Trophoblast cell (in vitro differentiated cells and primary cell): ENCODE measurements at regions not wholly inside any gene's neighbourhood (a gene's known extent, or its start where the extent isn't known, plus 50 kb on each side); places are given as distances from the start of the nearest gene placed in this dataset.

Experiments used
- DNase-seq, 2 donors: peaks; one replicate each; pipeline ENCODE4 v3.0.0-alpha.2; 2016
- H2AFZ ChIP-seq: 2 replicates; pipeline ENCODE4 v1.6.1; 2013; ENCODE audit warnings: low read length, moderate library complexity, mild to moderate bottlenecking; ENCODE audit not compliant: insufficient read depth, poor library complexity
- H2AK5ac ChIP-seq: 2 replicates; pipeline ENCODE4 v1.6.1; 2013; ENCODE audit warnings: mild to moderate bottlenecking, low read length
- H2BK120ac ChIP-seq: 2 replicates; pipeline ENCODE4 v1.6.1; 2013; ENCODE audit warnings: low read length, mild to moderate bottlenecking, moderate library complexity; ENCODE audit not compliant: insufficient read depth, poor library complexity
- H2BK12ac ChIP-seq: 2 replicates; pipeline ENCODE4 v1.6.1; 2013; ENCODE audit warnings: mild to moderate bottlenecking, low read length, moderate library complexity
- H2BK5ac ChIP-seq: 2 replicates; pipeline ENCODE4 v1.6.1; 2013; ENCODE audit warnings: low read length, low read depth, moderate library complexity, mild to moderate bottlenecking; ENCODE audit not compliant: poor library complexity
- H3K14ac ChIP-seq: 2 replicates; pipeline ENCODE4 v1.6.1; 2013; ENCODE audit warnings: mild to moderate bottlenecking, low read length
- H3K18ac ChIP-seq: 2 replicates; pipeline ENCODE4 v1.6.1; 2013; ENCODE audit warnings: mild to moderate bottlenecking, low read length
- H3K23ac ChIP-seq: 2 replicates; pipeline ENCODE4 v1.6.1; 2013; ENCODE audit warnings: low read length
- H3K27ac ChIP-seq: 2 replicates; pipeline ENCODE4 v1.5.1; 2013; ENCODE audit warnings: low read depth, mild to moderate bottlenecking, inconsistent platforms, low read length, moderate library complexity
- H3K27me3 ChIP-seq: 2 replicates; pipeline ENCODE4 v1.6.1; 2013; ENCODE audit warnings: inconsistent platforms, mild to moderate bottlenecking, low read length, moderate library complexity; ENCODE audit not compliant: insufficient read depth
- H3K36me3 ChIP-seq, 2 experiments: 1 replicate in 1 of 2; 2 replicates in 1 of 2; pipeline ENCODE4 v1.6.1; 2013; ENCODE audit warnings: low read length in 2 of 2, mild to moderate bottlenecking in 2 of 2, moderate library complexity in 1 of 2; ENCODE audit not compliant: insufficient read depth in 2 of 2, control insufficient read depth in 1 of 2
- H3K4ac ChIP-seq: 2 replicates; pipeline ENCODE4 v1.6.1; 2013; ENCODE audit warnings: low read depth, mild to moderate bottlenecking, low read length, moderate library complexity
- H3K4me1 ChIP-seq, 2 experiments: 1 replicate in 1 of 2; 2 replicates in 1 of 2; pipeline ENCODE4 v1.6.1; 2013; ENCODE audit warnings: low read length in 2 of 2, mild to moderate bottlenecking in 2 of 2, moderate library complexity in 1 of 2; ENCODE audit not compliant: insufficient read depth in 2 of 2, control insufficient read depth in 1 of 2
- H3K4me2 ChIP-seq: 2 replicates; pipeline ENCODE4 v1.6.1; 2013; ENCODE audit warnings: inconsistent platforms, mild to moderate bottlenecking, low read length, moderate library complexity
- H3K4me3 ChIP-seq: 2 replicates; pipeline ENCODE4 v1.5.1; 2013; ENCODE audit warnings: mild to moderate bottlenecking, low read depth, low read length, inconsistent platforms
- H3K79me1 ChIP-seq: one replicate; pipeline ENCODE4 v1.6.1; 2013; ENCODE audit warnings: low read length
- H3K79me2 ChIP-seq: 2 replicates; pipeline ENCODE4 v1.6.1; 2013; ENCODE audit warnings: low read length, mild to moderate bottlenecking; ENCODE audit not compliant: control insufficient read depth, insufficient read depth, poor library complexity
- H3K9ac ChIP-seq: 2 replicates; pipeline ENCODE4 v1.6.1; 2013; ENCODE audit warnings: mild to moderate bottlenecking, low read length
- H3K9me3 ChIP-seq: 2 replicates; pipeline ENCODE4 v1.6.1; 2013; ENCODE audit warnings: low read depth, mild to moderate bottlenecking, control low read depth, inconsistent platforms, low read length; ENCODE audit not compliant: insufficient read depth
- H4K12ac ChIP-seq: 2 replicates; pipeline ENCODE4 v1.6.1; 2013; ENCODE audit warnings: low read depth, mild to moderate bottlenecking, low read length, moderate library complexity
- H4K8ac ChIP-seq: 2 replicates; pipeline ENCODE4 v1.6.1; 2013; ENCODE audit warnings: low read depth, mild to moderate bottlenecking, low read length, moderate library complexity
- H4K91ac ChIP-seq: one replicate; pipeline ENCODE4 v1.6.1; 2013; ENCODE audit warnings: low read depth, mild to moderate bottlenecking, low read length, moderate library complexity
- WGBS: extraction: QIAGEN DNeasy Blood & Tissue Kit; methylation state at CpG from one replicate; pipeline ENCODE4 v1.1.7; 2013; ENCODE audit warnings: missing lambda C conversion rate; ENCODE audit not compliant: insufficient read length, insufficient coverage; ENCODE audit errors: extremely low coverage; 5-methylcytosine and 5-hydroxymethylcytosine counted together

DNA sequence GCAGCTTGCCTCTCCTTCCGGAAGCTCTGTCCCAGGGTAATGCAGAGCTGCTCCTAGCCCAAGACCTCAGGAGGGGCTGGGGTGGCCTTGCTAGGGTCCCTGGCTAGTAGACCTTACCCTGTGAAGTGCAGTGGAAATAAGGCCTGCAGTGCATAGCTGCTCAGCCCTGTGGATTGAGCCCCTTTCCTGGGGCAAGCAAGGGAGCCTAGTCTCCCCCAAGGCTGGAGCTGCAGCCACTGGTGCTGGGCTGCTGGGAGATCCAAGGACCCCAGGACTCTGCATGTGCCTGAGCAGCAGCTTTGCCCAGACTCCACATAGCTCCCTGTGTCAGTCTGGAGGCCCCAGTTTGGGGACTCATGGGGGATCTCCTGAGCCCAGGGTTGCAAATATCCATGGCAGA lies 57.9 kb downstream of the FANCF start:
- H2AFZ ChIP-seq: no peak overlapping the region
- H3K14ac ChIP-seq: no peak overlapping the region
- no peak overlapping the region for H2AK5ac ChIP-seq
- DNase-seq: no peak
- H3K23ac ChIP-seq: no peak overlapping the region
- no peak overlapping the region for H4K12ac ChIP-seq
- no peaks in the 10 kb centered on the region for H3K9me3 ChIP-seq
- no peak overlapping the region for H3K4ac ChIP-seq
- H3K4me3 ChIP-seq: no peak overlapping the region
- H4K8ac ChIP-seq: no peak overlapping the region
- H3K9ac ChIP-seq: no peak overlapping the region
- H3K27me3 ChIP-seq: no peaks in the 10 kb centered on the region
- H3K18ac ChIP-seq: no peak overlapping the region
- no peaks in the 10 kb centered on the region for H3K4me1 ChIP-seq
- no peak overlapping the region for H4K91ac ChIP-seq
- no peak overlapping the region for H2BK5ac ChIP-seq
- no peaks in the 10 kb centered on the region for H3K79me1 ChIP-seq
- H3K4me2 ChIP-seq: no peak overlapping the region
- no peaks in the 10 kb centered on the region for H3K79me2 ChIP-seq
- H3K27ac ChIP-seq: no peak overlapping the region
- WGBS: no CpG with 5 or more reads among the region's 1 CpG
- no peak overlapping the region for H2BK120ac ChIP-seq
- H3K36me3 ChIP-seq: no peaks in the 10 kb centered on the region
- no peak overlapping the region for H2BK12ac ChIP-seq

DNA sequence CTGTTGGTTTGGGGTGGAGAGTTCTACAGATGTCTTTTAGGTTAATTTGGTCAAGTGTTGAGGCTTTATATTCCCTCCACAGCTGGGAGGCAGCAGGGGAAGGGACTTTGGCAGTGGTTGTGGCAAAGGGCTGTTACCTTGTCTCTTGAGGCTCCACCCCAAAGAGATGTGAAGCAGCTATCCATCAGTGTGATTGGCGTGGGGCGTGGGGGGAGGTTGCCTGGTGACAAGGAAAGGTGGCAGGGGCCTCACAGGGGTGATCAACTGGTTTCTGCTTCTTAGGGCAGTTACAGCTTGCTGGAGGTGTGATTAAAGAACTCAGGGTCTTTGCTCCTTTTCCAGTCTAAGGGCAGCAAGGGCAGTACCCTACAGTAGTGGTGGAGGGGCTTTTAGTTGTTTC lies 59.3 kb downstream of the FANCF start:
- Histone ChIP-seq H2BK12ac (no peak overlapping the region), H3K79me2 (no peaks in the 10 kb centered on the region), H2AK5ac (no peak overlapping the region), H3K18ac (no peak overlapping the region), H3K36me3 (no peaks in the 10 kb centered on the region), H3K14ac (no peak overlapping the region), H2BK5ac (no peak overlapping the region), H3K4me2 (no peak overlapping the region), H3K23ac (no peak overlapping the region), H4K12ac (no peak overlapping the region), H4K91ac (no peak overlapping the region), H2BK120ac (no peak overlapping the region), H4K8ac (no peak overlapping the region), H2AFZ (no peak overlapping the region), H3K4me1 (no peaks in the 10 kb centered on the region), H3K4me3 (no peak overlapping the region), H3K79me1 (no peaks in the 10 kb centered on the region), H3K4ac (no peak overlapping the region), H3K9me3 (no peaks in the 10 kb centered on the region), H3K27ac (no peak overlapping the region), H3K9ac (no peak overlapping the region), H3K27me3 (no peaks in the 10 kb centered on the region)
- DNase-seq: no peak
- no CpG with 5 or more reads among the region's 2 CpGs for WGBS

DNA sequence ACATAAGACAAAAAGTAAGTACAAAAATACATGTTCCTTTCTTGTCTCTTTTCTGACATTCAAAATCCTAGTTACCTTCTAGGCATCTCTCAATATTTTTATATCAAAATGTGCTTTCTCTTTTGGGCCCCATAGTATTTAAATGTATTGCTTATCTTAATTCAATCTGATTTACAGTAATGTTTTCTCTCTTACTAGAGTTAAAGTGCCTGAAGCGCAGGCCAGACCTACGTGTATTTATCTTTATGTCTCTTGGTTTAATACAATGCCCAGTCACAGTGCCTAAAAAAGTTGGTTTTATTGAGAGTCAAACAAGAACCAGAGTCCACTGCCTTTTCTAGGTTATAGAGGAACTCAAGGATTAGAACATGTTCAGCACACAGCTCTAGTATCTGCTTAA lies 64.3 kb downstream of the FANCF start:
- WGBS: no CpG with 5 or more reads among the region's 2 CpGs
- no peaks in the 10 kb centered on the region for H3K36me3 ChIP-seq
- H3K4me3 ChIP-seq: no peak overlapping the region
- no peak overlapping the region for H3K4ac ChIP-seq
- H4K12ac ChIP-seq: no peak overlapping the region
- no peaks in the 10 kb centered on the region for H3K27me3 ChIP-seq
- H3K9ac ChIP-seq: no peak overlapping the region
- H2AK5ac ChIP-seq: no peak overlapping the region
- H2BK5ac ChIP-seq: no peak overlapping the region
- no peaks in the 10 kb centered on the region for H3K79me2 ChIP-seq
- no peak overlapping the region for H2BK12ac ChIP-seq
- no peaks in the 10 kb centered on the region for H3K9me3 ChIP-seq
- H3K79me1 ChIP-seq: no peaks in the 10 kb centered on the region
- no peak overlapping the region for H4K8ac ChIP-seq
- H3K4me1 ChIP-seq: no peaks in the 10 kb centered on the region
- no peak overlapping the region for H3K4me2 ChIP-seq
- H3K18ac ChIP-seq: no peak overlapping the region
- DNase-seq: no peak
- no peak overlapping the region for H3K14ac ChIP-seq
- no peak overlapping the region for H3K27ac ChIP-seq
- H4K91ac ChIP-seq: no peak overlapping the region
- no peak overlapping the region for H2AFZ ChIP-seq
- no peak overlapping the region for H2BK120ac ChIP-seq
- no peak overlapping the region for H3K23ac ChIP-seq

DNA sequence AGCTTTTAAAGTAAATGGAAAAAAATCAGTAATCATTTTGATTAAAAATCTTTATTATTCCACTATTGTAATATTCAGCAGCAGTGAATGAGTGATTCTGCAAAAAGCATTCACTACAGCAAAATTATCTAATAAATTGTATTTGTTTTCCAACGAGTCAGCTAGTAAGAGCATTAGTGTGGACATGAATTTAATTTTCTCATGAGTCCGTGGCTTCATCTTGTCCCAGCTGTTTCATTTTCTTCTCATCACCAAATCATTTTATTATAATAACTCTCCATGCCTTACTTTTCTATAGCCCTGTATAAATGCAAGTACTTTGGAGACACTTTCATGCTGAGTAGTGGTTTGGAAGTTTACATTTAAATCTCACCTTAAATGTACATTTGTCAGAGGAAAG lies 66.2 kb downstream of the FANCF start:
- no peak overlapping the region for H2BK120ac ChIP-seq
- H4K12ac ChIP-seq: no peak overlapping the region
- no peaks in the 10 kb centered on the region for H3K79me2 ChIP-seq
- H2AK5ac ChIP-seq: no peak overlapping the region
- H4K8ac ChIP-seq: no peak overlapping the region
- no peak overlapping the region for H2BK12ac ChIP-seq
- H3K9ac ChIP-seq: no peak overlapping the region
- WGBS: no CpG with 5 or more reads among the region's 2 CpGs
- no peaks in the 10 kb centered on the region for H3K9me3 ChIP-seq
- no peak overlapping the region for H3K4me2 ChIP-seq
- H3K27ac ChIP-seq: no peak overlapping the region
- no peak overlapping the region for H2BK5ac ChIP-seq
- no peaks in the 10 kb centered on the region for H3K79me1 ChIP-seq
- H3K18ac ChIP-seq: no peak overlapping the region
- no peak overlapping the region for H2AFZ ChIP-seq
- no peaks in the 10 kb centered on the region for H3K36me3 ChIP-seq
- no peak for DNase-seq
- no peak overlapping the region for H3K4me3 ChIP-seq
- H3K4me1 ChIP-seq: no peaks in the 10 kb centered on the region
- H3K27me3 ChIP-seq: no peaks in the 10 kb centered on the region
- no peak overlapping the region for H4K91ac ChIP-seq
- no peak overlapping the region for H3K4ac ChIP-seq
- H3K14ac ChIP-seq: no peak overlapping the region
- H3K23ac ChIP-seq: no peak overlapping the region
